SK-N-SH (cell line): ENCODE measurements at regions not wholly inside any gene's neighbourhood (a gene's known extent, or its start where the extent isn't known, plus 50 kb on each side); places are given as distances from the start of the nearest gene placed in this dataset.

Experiments
- CTCF ChIA-PET: fragments of 300-600, 350-600 bp; formaldehyde crosslinking; extraction: SDS; loops from one replicate; lab custom pipeline; 2021; lab: Yijun Ruan, JAX
- POLR2A ChIA-PET: fragments of 350-600 bp; sonication (Branson Sonifier 250); formaldehyde crosslinking; extraction: SDS; loops from one replicate; lab custom pipeline; 2020; ENCODE audit warnings: antibody characterized with exemption, inconsistent platforms; lab: Yijun Ruan, JAX
- DNase-seq: peaks from one replicate; pipeline ENCODE4 v3.0.0; 2012
- H2AFZ ChIP-seq: fragments of 200-600 bp; sonication (generic); 2 replicates; pipeline ENCODE4 v1.8.1; 2016; ENCODE audit warnings: antibody characterized with exemption, mild to moderate bottlenecking, low read depth
- H3F3A ChIP-seq: fragments of 200-600 bp; sonication (generic); replicated peaks from 2 replicates; pipeline ENCODE3; 2016; ENCODE audit warnings: antibody characterized with exemption, mild to moderate bottlenecking; ENCODE audit not compliant: insufficient read depth
- H3K27ac ChIP-seq, 2 experiments: fragments of 200-500 bp in 1 of 2; fragments of 200-600 bp in 1 of 2; sonication (Bioruptor generic) in 1 of 2; sonication (generic), shearing (Covaris generic) in 1 of 2; 2 replicates each; pipeline versions ENCODE4 v1.5.1 to v1.6.1; 2014 to 2016; ENCODE audit warnings: low read depth in 2 of 2, inconsistent platforms in 1 of 2, low read length in 1 of 2, mild to moderate bottlenecking in 1 of 2, mixed read lengths in 1 of 2
- H3K27me3 ChIP-seq: fragments of 200-600 bp; sonication (generic), shearing (Covaris generic); 2 replicates; pipeline ENCODE4 v1.6.1; 2016; ENCODE audit warnings: mixed run types; ENCODE audit not compliant: insufficient read depth
- H3K36me3 ChIP-seq, 2 experiments: fragments of 200-500 bp in 1 of 2; fragments of 200-600 bp in 1 of 2; sonication (Bioruptor generic) in 1 of 2; sonication (generic) in 1 of 2; replicated peaks in 1 of 2; 2 replicates each; pipeline versions ENCODE3 to v1.5.1; 2014 to 2016; ENCODE audit warnings: low read length in 1 of 2, mild to moderate bottlenecking in 1 of 2; ENCODE audit not compliant: insufficient read depth in 2 of 2, control insufficient read depth in 1 of 2
- H3K4me1 ChIP-seq, 2 experiments: fragments of 200-500 bp in 1 of 2; fragments of 200-600 bp in 1 of 2; sonication (Bioruptor generic) in 1 of 2; sonication (generic), shearing (Covaris generic) in 1 of 2; 2 replicates each; pipeline versions ENCODE4 v1.5.1 to v1.6.1; 2014 to 2016; ENCODE audit warnings: low read depth in 1 of 2, low read length in 1 of 2, mixed run types in 1 of 2; ENCODE audit not compliant: insufficient read depth in 2 of 2, control insufficient read depth in 1 of 2
- H3K4me2 ChIP-seq: fragments of 200-600 bp; sonication (generic), shearing (Covaris generic); 2 replicates; pipeline ENCODE4 v1.6.1; 2017; ENCODE audit warnings: mixed run types
- H3K4me3 ChIP-seq, 2 experiments: fragments of 200-500 bp in 1 of 2; fragments of 200-600 bp in 1 of 2; sonication (Bioruptor generic) in 1 of 2; sonication (generic), shearing (Covaris generic) in 1 of 2; 2 replicates each; pipeline versions ENCODE4 v1.5.1 to v1.8.1; 2014 to 2016; ENCODE audit warnings: low read depth in 2 of 2, inconsistent platforms in 1 of 2, low read length in 1 of 2, mild to moderate bottlenecking in 1 of 2, mixed read lengths in 1 of 2, moderate library complexity in 1 of 2
- H3K79me2 ChIP-seq: fragments of 200-600 bp; sonication (generic); 2 replicates; pipeline ENCODE4 v1.8.1; 2017; ENCODE audit warnings: mild to moderate bottlenecking; ENCODE audit not compliant: insufficient read depth
- H3K9ac ChIP-seq: fragments of 200-600 bp; sonication (generic); 2 replicates; pipeline ENCODE4 v1.6.1; 2017; ENCODE audit warnings: mixed run types
- H3K9me2 ChIP-seq: fragments of 200-600 bp; sonication (generic); 2 replicates; pipeline ENCODE4 v1.6.1; 2017; ENCODE audit warnings: mixed run types
- H3K9me3 ChIP-seq: fragments of 200-600 bp; sonication (generic); 2 replicates; pipeline ENCODE4 v1.6.1; 2017; ENCODE audit warnings: mixed run types, mild to moderate bottlenecking, moderate library complexity
- H4K20me1 ChIP-seq: fragments of 200-600 bp; sonication (generic); 2 replicates; pipeline ENCODE4 v1.6.1; 2017; ENCODE audit warnings: mild to moderate bottlenecking, mixed run types; ENCODE audit not compliant: insufficient read depth
- CHD2 ChIP-seq: fragments of 150-350 bp; IDR thresholded peaks from 2 replicates; pipeline ENCODE4 v1.6.1; 2018; ENCODE audit warnings: low read length; ENCODE audit not compliant: partially characterized antibody
- EZH2phosphoT487 ChIP-seq: fragments of 200-600 bp; sonication (generic); IDR thresholded peaks from 2 replicates; pipeline ENCODE4 v1.6.1; 2017; ENCODE audit warnings: low read depth, mixed run types, mild to moderate bottlenecking, antibody characterized with exemption, moderate library complexity, borderline replicate concordance
- FOSL2 ChIP-seq: IDR thresholded peaks from 2 replicates; pipeline ENCODE4 v1.4.0; 2012; ENCODE audit warnings: low read depth, mild to moderate bottlenecking, moderate library complexity, borderline replicate concordance
- FOXJ3 ChIP-seq: sonication (generic); formaldehyde crosslinking; IDR thresholded peaks from 2 replicates; pipeline ENCODE4 v1.5.1; 2020; ENCODE audit warnings: mild to moderate bottlenecking, missing genetic modification reagents
- PBX3 ChIP-seq: IDR thresholded peaks from 2 replicates; pipeline ENCODE4; 2012
- RAD21 ChIP-seq: IDR thresholded peaks from 2 replicates; pipeline ENCODE4 v1.6.1; 2012; ENCODE audit warnings: mild to moderate bottlenecking, low read length
- RCOR1 ChIP-seq: fragments of 150-350 bp; IDR thresholded peaks from 2 replicates; pipeline ENCODE4 v1.6.1; 2017; ENCODE audit warnings: antibody characterized with exemption, low read length
- SIN3A ChIP-seq: IDR thresholded peaks from 2 replicates; pipeline ENCODE4 v1.6.1; 2012; ENCODE audit warnings: low read depth, mild to moderate bottlenecking, low read length, moderate library complexity, borderline replicate concordance
- USF1 ChIP-seq: IDR thresholded peaks from 2 replicates; pipeline ENCODE4 v1.4.0; 2012; ENCODE audit warnings: low read depth, borderline replicate concordance
- WGBS: methylation state at CpG from one replicate; pipeline ENCODE4 v1.1.6; 2017; ENCODE audit warnings: low lambda C conversion rate; 5-methylcytosine and 5-hydroxymethylcytosine counted together

DNA sequence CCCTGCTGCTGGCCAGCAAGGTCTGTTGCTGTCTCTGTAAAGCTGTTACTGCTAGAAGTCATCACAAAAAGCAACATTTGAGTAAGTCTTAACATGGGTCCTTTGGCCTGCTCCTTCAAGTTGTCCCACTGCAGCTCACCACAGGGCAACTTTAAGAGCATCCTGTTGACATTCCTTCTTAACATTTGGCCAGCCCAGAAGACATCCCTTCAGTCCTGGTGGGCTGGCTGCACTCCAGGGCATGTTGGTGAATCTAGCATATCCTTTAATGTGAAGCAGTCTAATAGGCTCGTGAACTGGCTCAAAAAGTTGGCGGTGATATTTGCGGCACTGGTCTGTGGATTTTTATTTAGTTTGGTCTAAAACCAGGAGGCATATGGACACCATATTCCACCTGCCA, 92.2 kb upstream of the MAML3 start:
- WGBS = 100% methylated on average over 3 of the region's 3 CpGs
- Histone ChIP-seq H3K36me3 (no peaks in the 10 kb centered on the region), H3K27me3 (no peaks in the 10 kb centered on the region), H3K4me1 (peaks cover 23 to 50% of the 10 kb centered on the region in 2 experiments; a peak in 3 of 4 replicates), H2AFZ (no peak overlapping the region), H3K4me3 (no peak overlapping the region), H3K27ac (no peak overlapping the region; a peak in 1 of 4 replicates), H3K9me3 (no peaks in the 10 kb centered on the region), H3K4me2 (no peak overlapping the region), H3K9me2 (no peaks in the 10 kb centered on the region), H4K20me1 (no peaks in the 10 kb centered on the region), H3K9ac (no peak overlapping the region), H3K79me2 (no peaks in the 10 kb centered on the region)
- ChIA-PET POLR2A (no interaction called here), CTCF (interaction anchor here (1.2 kb wide), 1 partner anchor 64 kb away, joined by 3 read pairs; no protein-coding TSS in a partner anchor)
- DNase-seq = no peak
- TF ChIP-seq PBX3 = no peak
- no peak for TF ChIP-seq USF1
- TF ChIP-seq FOXJ3 (CRISPR knock-in tag) = no peak
- no peak for TF ChIP-seq CHD2
- TF ChIP-seq RAD21 = no peak
- no peak for TF ChIP-seq EZH2phosphoT487
- no peak for TF ChIP-seq FOSL2
- no peak for TF ChIP-seq RCOR1
- TF ChIP-seq, all 33 proteins: peak for 0
- H3F3A ChIP-seq = no peaks in the 10 kb centered on the region

GRCh38 chr4:140244328-140244727, 90.3 kb upstream of the MAML3 start:
- Histone ChIP-seq H3K27me3 (no peaks in the 10 kb centered on the region), H3F3A (no peaks in the 10 kb centered on the region), H3K9me2 (no peaks in the 10 kb centered on the region), H4K20me1 (no peaks in the 10 kb centered on the region), H3K27ac (peak overlapping the region in 1 of 2 experiments; percentile 91; a peak in 2 of 4 replicates), H3K9ac (no peak overlapping the region), H3K36me3 (no peaks in the 10 kb centered on the region), H3K4me1 (peaks cover 22 to 53% of the 10 kb centered on the region in 2 experiments; a peak in 3 of 4 replicates), H2AFZ (no peak overlapping the region), H3K79me2 (no peaks in the 10 kb centered on the region), H3K4me2 (no peak overlapping the region), H3K4me3 (no peak overlapping the region), H3K9me3 (no peaks in the 10 kb centered on the region)
- POLR2A ChIA-PET = interaction anchor here (1.2 to 2.1 kb wide), 2 partner anchors 91 to 93 kb away, joined by 3 to 6 read pairs; no protein-coding TSS in a partner anchor
- WGBS = 100% methylated on average over 1 of the region's 1 CpG
- CTCF ChIA-PET = interaction anchor here (0.6 to 1.6 kb wide), 7 partner anchors 8 to 587 kb away, joined by 3 to 6 read pairs (median 4); partner anchors contain the start of gene MAML3
- no peak for TF ChIP-seq SIN3A
- TF ChIP-seq, all 33 proteins: peak for 0
- no peak for DNase-seq
